ENCODE measurements at regions not wholly inside any gene's neighbourhood (a gene's known extent, or its start where the extent isn't known, plus 50 kb on each side); places are given as distances from the start of the nearest gene placed in this dataset.
"Not testable (repeated sequence)": the region's sequence is repeated elsewhere in the genome, so short reads cannot be mapped to it uniquely, and the experiment has no call there.

DNA sequence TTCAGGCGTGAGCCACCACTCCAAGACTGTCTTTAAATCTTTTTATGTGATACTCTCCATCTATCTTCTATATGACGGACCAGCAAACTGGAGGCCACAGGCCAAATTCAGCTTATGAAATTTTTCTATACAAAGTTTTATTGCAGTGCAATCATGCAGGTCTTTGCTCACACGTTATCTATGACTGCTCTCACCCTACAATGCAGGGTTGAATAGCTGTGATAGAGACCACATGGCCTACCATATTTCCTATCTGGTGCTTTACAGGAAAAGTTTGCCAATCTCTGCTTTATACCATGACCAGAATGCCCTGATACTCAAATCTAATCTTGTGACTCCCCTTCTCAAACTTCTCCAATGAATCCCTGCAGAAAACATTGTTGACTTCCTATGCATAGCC lies 89.5 kb upstream of the ACBD5 start:
- DNase-seq (ENCODE audit: extremely low spot score, unreplicated experiment) = no peak
- Mint-ChIP-seq H3K27me3 (ENCODE audit: unreplicated experiment) (peaks cover 24% of the 10 kb centered on the region), H3K4me3 (ENCODE audit: unreplicated experiment) (no peak overlapping the region), H3K4me1 (ENCODE audit: unreplicated experiment) (no peaks in the 10 kb centered on the region), H3K36me3 (ENCODE audit: unreplicated experiment) (no peaks in the 10 kb centered on the region), H3K9me3 (ENCODE audit: unreplicated experiment) (no peaks in the 10 kb centered on the region), H3K27ac (ENCODE audit: unreplicated experiment) (no peak overlapping the region)
- TF ChIP-seq, protein P1, sequence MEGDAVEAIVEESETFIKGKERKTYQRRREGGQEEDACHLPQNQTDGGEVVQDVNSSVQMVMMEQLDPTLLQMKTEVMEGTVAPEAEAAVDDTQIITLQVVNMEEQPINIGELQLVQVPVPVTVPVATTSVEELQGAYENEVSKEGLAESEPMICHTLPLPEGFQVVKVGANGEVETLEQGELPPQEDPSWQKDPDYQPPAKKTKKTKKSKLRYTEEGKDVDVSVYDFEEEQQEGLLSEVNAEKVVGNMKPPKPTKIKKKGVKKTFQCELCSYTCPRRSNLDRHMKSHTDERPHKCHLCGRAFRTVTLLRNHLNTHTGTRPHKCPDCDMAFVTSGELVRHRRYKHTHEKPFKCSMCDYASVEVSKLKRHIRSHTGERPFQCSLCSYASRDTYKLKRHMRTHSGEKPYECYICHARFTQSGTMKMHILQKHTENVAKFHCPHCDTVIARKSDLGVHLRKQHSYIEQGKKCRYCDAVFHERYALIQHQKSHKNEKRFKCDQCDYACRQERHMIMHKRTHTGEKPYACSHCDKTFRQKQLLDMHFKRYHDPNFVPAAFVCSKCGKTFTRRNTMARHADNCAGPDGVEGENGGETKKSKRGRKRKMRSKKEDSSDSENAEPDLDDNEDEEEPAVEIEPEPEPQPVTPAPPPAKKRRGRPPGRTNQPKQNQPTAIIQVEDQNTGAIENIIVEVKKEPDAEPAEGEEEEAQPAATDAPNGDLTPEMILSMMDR (IDR thresholded peaks at IDR 0.05) = no peak

DNA sequence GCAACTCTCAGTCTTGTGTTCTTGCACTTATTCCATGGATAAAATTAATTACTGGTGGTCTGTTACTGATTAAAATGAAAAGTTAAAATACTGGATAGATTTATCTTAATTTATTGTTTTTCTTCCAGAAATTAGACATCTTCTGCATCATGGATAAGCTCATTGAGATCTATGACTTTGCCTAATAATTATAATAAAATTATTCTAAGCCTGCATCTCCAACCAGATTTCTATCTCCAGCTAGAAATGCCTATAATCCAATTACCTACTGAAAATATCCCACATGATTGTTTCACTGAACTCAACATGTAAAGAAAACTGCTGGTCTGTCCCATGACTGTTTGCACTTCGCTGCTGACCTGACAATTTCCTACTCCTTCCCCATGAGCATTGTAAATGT lies 88.3 kb upstream of the ACBD5 start:
- Mint-ChIP-seq H3K27me3 (ENCODE audit: unreplicated experiment) (peaks cover 23% of the 10 kb centered on the region), H3K9me3 (ENCODE audit: unreplicated experiment) (no peaks in the 10 kb centered on the region), H3K36me3 (ENCODE audit: unreplicated experiment) (no peaks in the 10 kb centered on the region), H3K4me3 (ENCODE audit: unreplicated experiment) (no peak overlapping the region), H3K4me1 (ENCODE audit: unreplicated experiment) (no peaks in the 10 kb centered on the region), H3K27ac (ENCODE audit: unreplicated experiment) (no peak overlapping the region)
- DNase-seq (ENCODE audit: extremely low spot score, unreplicated experiment) = no peak
- TF ChIP-seq, protein P1 (IDR thresholded peaks at IDR 0.05) = no peak

DNA sequence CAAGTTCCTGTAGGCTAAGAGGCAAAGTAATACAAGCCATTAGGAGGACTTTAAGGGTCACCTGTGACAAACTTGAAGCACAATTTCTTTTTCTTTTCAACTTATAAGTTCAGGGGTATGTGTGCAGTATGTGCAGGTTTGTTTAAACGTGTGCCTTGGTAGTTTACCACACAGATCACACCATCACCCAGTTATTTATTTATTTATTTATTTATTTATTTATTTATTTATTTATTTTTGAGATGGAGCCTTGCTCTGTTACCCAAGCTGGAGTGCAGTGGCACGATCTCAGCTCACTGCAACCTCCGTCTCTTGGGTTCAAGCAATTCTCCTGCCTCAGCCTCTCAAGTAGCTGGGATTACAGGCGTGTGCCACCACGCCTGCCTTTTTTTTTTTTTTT lies 86.2 kb upstream of the ACBD5 start:
- H3K9me3 Mint-ChIP-seq (ENCODE audit: unreplicated experiment); H3K4me3 Mint-ChIP-seq (ENCODE audit: unreplicated experiment); H3K27ac Mint-ChIP-seq (ENCODE audit: unreplicated experiment); DNase-seq (ENCODE audit: extremely low spot score, unreplicated experiment); H3K36me3 Mint-ChIP-seq (ENCODE audit: unreplicated experiment); H3K4me1 Mint-ChIP-seq (ENCODE audit: unreplicated experiment): not testable (repeated sequence)
- H3K27me3 Mint-ChIP-seq (ENCODE audit: unreplicated experiment) = peaks cover 16% of the 10 kb centered on the region

DNA sequence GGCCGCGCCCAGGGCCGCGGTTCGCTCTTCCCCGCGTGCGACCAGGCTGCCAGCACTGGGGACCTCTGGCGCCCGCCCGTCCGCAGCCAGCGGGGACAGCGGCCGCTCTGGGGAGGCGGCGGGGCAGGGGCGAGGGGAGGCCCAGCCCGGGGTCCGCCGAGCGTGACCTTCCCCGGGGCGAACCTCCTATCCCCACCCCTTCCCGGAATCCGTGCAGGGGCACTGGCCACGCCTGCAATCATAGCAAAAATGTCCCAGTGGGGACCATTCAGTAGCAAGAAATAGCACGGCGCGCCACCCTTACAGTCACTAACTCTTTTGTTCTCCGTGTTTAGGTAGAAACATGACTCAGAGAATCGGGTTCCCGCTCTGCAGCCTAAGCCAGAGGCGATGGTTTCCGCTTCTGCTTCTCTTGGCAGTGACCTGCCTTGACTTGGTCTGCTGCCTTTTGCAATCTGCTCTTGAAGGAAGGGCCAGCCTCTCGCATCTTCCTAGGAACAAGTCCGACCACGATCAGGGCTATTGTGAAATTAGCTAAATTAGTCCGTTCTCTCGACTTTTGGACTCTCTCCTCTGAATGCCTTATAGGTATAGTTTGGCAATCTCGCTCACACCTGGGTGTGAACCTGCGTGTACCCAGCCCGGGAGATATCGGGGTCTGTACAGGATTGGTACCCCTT lies 79.3 kb upstream of the ACBD5 start:
- no peak overlapping the region for H3K27ac Mint-ChIP-seq (ENCODE audit: unreplicated experiment)
- H3K9me3 Mint-ChIP-seq (ENCODE audit: unreplicated experiment) = no peaks in the 10 kb centered on the region
- H3K4me1 Mint-ChIP-seq (ENCODE audit: unreplicated experiment) = no peaks in the 10 kb centered on the region
- H3K4me3 Mint-ChIP-seq (ENCODE audit: unreplicated experiment) = no peak overlapping the region
- peaks cover 10% of the 10 kb centered on the region for H3K27me3 Mint-ChIP-seq (ENCODE audit: unreplicated experiment)
- no peaks in the 10 kb centered on the region for H3K36me3 Mint-ChIP-seq (ENCODE audit: unreplicated experiment)
- DNase-seq (ENCODE audit: extremely low spot score, unreplicated experiment) = no peak
- TF ChIP-seq, protein P1 (IDR thresholded peaks at IDR 0.05) = no peak

DNA sequence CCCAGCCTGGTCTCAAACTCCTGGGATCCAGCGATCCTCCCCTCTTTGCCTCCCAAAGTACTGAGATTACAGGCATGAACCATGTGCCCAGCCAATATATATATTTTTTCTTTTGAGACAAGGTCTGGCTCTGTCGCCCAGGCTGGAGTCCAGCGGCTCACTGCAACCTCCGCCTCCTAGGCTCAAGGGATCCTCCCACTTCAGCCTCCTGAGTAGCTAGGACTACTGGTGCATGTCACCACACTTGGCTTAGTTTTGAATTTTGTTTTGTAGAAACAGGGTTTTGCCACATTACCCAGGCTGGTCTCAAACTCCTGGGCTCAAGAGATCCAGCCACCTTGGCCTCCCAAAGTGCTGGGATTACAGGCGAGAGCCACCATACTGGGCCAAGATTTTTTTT lies 78.5 kb upstream of the ACBD5 start:
- not testable (repeated sequence) for H3K4me1 Mint-ChIP-seq (ENCODE audit: unreplicated experiment); DNase-seq (ENCODE audit: extremely low spot score, unreplicated experiment); H3K27ac Mint-ChIP-seq (ENCODE audit: unreplicated experiment); H3K9me3 Mint-ChIP-seq (ENCODE audit: unreplicated experiment); H3K4me3 Mint-ChIP-seq (ENCODE audit: unreplicated experiment); H3K36me3 Mint-ChIP-seq (ENCODE audit: unreplicated experiment)
- peaks cover 17% of the 10 kb centered on the region for H3K27me3 Mint-ChIP-seq (ENCODE audit: unreplicated experiment)

DNA sequence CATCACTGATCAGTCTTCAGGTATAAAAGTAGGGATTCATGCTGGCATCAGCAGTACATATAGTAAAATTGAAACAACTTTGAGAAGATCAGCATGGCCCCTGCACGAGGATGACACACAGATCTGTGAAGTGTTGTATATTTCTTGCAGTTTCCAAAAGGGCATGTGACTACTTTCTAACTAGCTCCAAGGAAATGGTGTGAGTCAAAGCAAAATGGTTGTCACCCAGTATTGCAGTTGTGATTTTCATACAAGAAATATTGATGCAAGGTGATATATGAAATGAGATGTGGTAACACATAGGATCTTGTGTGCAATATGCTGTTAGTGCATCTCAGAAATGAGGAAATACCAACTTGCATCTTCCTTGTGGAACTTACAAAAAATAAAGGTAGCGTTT lies 74.5 kb upstream of the ACBD5 start:
- not testable (repeated sequence) for DNase-seq (ENCODE audit: extremely low spot score, unreplicated experiment); H3K4me1 Mint-ChIP-seq (ENCODE audit: unreplicated experiment); H3K27ac Mint-ChIP-seq (ENCODE audit: unreplicated experiment); H3K9me3 Mint-ChIP-seq (ENCODE audit: unreplicated experiment); H3K36me3 Mint-ChIP-seq (ENCODE audit: unreplicated experiment); H3K4me3 Mint-ChIP-seq (ENCODE audit: unreplicated experiment)
- H3K27me3 Mint-ChIP-seq (ENCODE audit: unreplicated experiment) = peaks cover 20% of the 10 kb centered on the region

DNA sequence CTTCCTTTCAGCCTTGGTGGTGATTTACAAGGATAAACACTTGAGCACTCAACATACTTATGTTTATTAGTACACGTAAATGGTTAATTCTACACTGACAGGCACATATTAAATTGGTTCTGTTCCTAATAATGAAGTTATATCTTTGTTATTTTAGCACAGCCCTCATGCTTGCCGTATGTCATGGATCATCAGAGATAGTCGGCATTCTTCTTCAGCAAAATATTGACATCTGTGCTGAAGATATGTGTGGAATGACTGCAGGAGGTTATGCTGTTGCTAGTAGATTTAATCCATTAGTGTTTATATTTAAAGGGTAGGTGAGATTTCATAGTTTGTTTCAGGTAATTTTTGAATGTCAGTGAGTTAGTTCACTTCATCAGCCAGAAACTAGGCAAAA lies 73.0 kb upstream of the ACBD5 start:
- not testable (repeated sequence) for H3K36me3 Mint-ChIP-seq (ENCODE audit: unreplicated experiment); H3K27ac Mint-ChIP-seq (ENCODE audit: unreplicated experiment); H3K9me3 Mint-ChIP-seq (ENCODE audit: unreplicated experiment); H3K4me1 Mint-ChIP-seq (ENCODE audit: unreplicated experiment); DNase-seq (ENCODE audit: extremely low spot score, unreplicated experiment); H3K4me3 Mint-ChIP-seq (ENCODE audit: unreplicated experiment)
- H3K27me3 Mint-ChIP-seq (ENCODE audit: unreplicated experiment) = peaks cover 20% of the 10 kb centered on the region

Measured in osteocyte (in vitro differentiated cells).